Cardiac fibroblast (primary cell): ENCODE measurements at regions not wholly inside any gene's neighbourhood (a gene's known extent, or its start where the extent isn't known, plus 50 kb on each side); places are given as distances from the start of the nearest gene placed in this dataset.

Experiments
- DNase-seq, 2 donors: peaks; one replicate each; pipeline versions ENCODE4 v3.0.0 to v3.0.0-alpha.2; 2010; ENCODE audit warnings: low read depth in 2 of 2
- H3K4me3 ChIP-seq, 2 donors: replicated peaks in 1 of 2; 1 replicate in 1 of 2; 2 replicates in 1 of 2; pipeline ENCODE4 v1.5.1; 2011; ENCODE audit warnings: low read depth in 2 of 2, low read length in 2 of 2, mild to moderate bottlenecking in 2 of 2, moderate library complexity in 1 of 2
- TF ChIP-seq, protein P1 (sequence below): IDR thresholded peaks from one replicate; pipeline ENCODE4 v1.5.1; 2011; ENCODE audit warnings: low read depth, mild to moderate bottlenecking, low read length, inconsistent platforms

DNA sequence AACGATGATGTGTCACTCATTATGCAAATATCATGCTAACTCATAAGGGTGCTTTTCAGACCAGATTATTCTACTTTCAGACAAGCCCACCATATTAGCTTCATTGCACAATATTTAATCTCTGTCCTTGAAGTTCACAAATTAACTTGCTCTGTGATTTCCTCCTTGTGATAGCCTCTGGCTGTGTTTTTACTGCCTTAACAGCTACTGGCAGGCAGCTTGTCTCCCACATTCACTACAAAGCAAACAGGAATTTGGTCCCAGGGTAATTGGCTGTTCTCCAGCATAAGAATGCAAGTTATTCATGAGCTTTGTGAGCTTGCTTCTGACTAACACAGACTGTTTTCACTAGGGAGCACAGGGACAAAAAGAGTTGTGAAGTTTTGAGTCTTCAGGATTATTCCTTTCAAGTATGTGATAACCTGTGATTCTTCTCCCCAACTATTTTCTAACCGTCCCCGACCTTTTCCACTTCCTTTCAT lies 87.9 kb upstream of the HMCN1 start:
- H3K4me3 ChIP-seq = no peak overlapping the region
- TF ChIP-seq, protein P1, sequence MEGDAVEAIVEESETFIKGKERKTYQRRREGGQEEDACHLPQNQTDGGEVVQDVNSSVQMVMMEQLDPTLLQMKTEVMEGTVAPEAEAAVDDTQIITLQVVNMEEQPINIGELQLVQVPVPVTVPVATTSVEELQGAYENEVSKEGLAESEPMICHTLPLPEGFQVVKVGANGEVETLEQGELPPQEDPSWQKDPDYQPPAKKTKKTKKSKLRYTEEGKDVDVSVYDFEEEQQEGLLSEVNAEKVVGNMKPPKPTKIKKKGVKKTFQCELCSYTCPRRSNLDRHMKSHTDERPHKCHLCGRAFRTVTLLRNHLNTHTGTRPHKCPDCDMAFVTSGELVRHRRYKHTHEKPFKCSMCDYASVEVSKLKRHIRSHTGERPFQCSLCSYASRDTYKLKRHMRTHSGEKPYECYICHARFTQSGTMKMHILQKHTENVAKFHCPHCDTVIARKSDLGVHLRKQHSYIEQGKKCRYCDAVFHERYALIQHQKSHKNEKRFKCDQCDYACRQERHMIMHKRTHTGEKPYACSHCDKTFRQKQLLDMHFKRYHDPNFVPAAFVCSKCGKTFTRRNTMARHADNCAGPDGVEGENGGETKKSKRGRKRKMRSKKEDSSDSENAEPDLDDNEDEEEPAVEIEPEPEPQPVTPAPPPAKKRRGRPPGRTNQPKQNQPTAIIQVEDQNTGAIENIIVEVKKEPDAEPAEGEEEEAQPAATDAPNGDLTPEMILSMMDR = no peak
- DNase-seq = peak; percentile 98 to 99

GRCh38 chr1:185645686-185646085 lies 88.5 kb upstream of the HMCN1 start:
- TF ChIP-seq, protein P1 = no peak
- peak in 1 of 2 donors; percentile 28 for DNase-seq
- H3K4me3 ChIP-seq = no peak overlapping the region

GRCh38 chr1:185645162-185645640 lies 89.0 kb upstream of the HMCN1 start:
- no peak overlapping the region for H3K4me3 ChIP-seq
- peak; percentile 7 to 15 for DNase-seq
- TF ChIP-seq, protein P1 = no peak

DNA sequence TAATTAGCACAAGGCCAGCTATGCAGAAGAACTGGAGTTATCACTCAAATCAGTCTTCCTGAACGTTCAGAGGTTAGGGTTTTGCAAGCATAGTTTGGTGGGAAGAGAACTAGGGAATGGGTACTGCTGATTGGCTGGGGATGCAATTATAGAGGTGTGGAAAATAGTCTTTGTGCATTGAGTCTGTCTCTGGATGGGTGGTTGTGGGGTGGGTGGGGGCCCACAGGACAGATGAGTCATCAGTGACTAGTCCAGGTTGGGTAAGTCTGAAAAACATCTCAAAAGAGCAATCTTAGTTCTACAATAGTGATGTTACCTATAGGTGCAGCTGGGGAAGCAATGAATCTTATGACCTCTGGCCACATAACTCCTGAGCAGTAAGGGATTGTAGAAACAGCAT lies 89.7 kb upstream of the HMCN1 start:
- DNase-seq = peak in 1 of 2 donors; percentile 21
- no peak overlapping the region for H3K4me3 ChIP-seq
- TF ChIP-seq, protein P1 = no peak

GRCh38 chr1:185636848-185637247 lies 97.3 kb upstream of the HMCN1 start:
- DNase-seq = no peak
- H3K4me3 ChIP-seq = no peak overlapping the region
- TF ChIP-seq, protein P1 = no peak

DNA sequence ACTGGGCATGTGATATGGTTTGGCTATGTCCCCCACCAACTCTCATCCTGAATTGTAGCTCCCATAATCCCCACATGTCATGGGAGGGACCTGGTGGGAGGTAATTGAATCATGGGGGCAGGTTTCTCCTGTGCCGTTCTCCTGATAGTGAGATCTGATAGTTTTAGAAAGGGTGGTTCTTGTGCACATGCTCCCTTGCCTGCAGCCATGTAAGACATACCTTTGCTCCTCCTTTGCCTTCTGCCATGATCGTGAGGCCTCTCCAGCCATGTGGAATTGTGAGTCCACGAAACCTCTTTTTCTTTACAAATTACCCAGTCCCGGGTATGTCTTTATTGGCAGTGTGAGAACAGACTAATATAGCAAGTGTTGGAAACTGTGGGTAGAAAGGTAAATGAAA lies 99.5 kb upstream of the HMCN1 start:
- H3K4me3 ChIP-seq = no peak overlapping the region
- TF ChIP-seq, protein P1 = no peak
- no peak for DNase-seq

DNA sequence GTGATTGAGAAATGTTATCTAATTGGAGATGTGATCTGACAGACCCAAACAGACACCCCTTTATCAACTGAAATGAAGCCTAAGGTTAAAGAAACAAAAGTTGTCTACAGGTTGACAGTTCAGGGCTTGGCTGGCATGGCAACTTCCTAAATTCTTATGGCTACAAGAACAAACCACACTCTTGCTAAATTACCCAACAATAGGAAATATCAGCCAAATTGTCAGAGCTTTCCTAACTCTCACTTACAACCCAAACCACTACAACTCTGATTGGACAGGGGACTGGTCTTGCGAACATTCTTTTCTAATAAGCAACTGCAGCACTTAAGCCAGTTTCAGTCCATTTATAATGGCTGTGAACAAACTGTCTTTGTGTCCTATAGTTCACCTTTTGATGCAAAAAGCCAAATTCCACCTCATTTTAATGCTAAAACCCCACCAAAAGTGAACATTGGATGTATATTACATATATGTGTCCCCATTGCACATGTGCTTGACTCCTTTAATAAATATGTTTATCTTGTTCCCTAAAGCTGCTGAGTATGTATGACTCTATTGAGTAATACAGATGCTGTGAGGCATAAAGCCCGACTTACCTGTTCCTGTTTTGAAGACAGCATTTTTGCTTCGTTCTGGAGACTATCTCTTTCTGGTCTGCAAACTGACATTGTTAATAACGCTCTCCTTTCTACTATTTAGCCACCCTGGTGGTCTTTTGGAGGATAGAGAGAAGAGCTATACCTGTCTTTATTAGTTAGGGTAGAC lies 101.3 kb upstream of the HMCN1 start:
- peak; percentile 73 to 87 for DNase-seq
- no peak overlapping the region for H3K4me3 ChIP-seq
- TF ChIP-seq, protein P1 = no peak
